H1 (cell line): ENCODE measurements at regions not wholly inside any gene's neighbourhood (a gene's known extent, or its start where the extent isn't known, plus 50 kb on each side); places are given as distances from the start of the nearest gene placed in this dataset.

ENCODE experiments used
- CTCF ChIA-PET: fragments of 300-600 bp; sonication (Branson Sonifier 250); formaldehyde crosslinking; loops from one replicate; lab custom pipeline; 2021; ENCODE audit not compliant: partially characterized antibody; lab: Charles Lee
- POLR2A ChIA-PET: fragments of 300-600 bp; sonication (Branson Sonifier 250); formaldehyde crosslinking; loops from one replicate; lab custom pipeline; 2021; ENCODE audit warnings: inconsistent platforms; ENCODE audit not compliant: partially characterized antibody; lab: Charles Lee
- DNase-seq, 2 experiments: peaks; one replicate each; pipeline versions ENCODE4 v3.0.0 to v3.0.0-alpha.2; 2010 to 2022; ENCODE audit warnings: low spot score in 2 of 2, low read depth in 1 of 2, mixed read lengths in 1 of 2
- FAIRE-seq: peaks from 2 replicates; lab custom pipeline; 2011; peaks lifted over from hg19 to GRCh38; lab: Jason Lieb, UNC
- H2AFZ ChIP-seq: 2 replicates; pipeline ENCODE4 v1.8.1; 2012; ENCODE audit warnings: low read length, inconsistent platforms
- H2AK5ac ChIP-seq: 2 replicates; pipeline ENCODE4 v1.6.1; 2013; ENCODE audit warnings: low read depth, low read length
- H2BK120ac ChIP-seq: replicated peaks from 2 replicates; pipeline ENCODE3; 2013; ENCODE audit warnings: low read depth, low read length, inconsistent platforms
- H2BK12ac ChIP-seq: 2 replicates; pipeline ENCODE4 v1.6.1; 2013; ENCODE audit warnings: low read depth, low read length
- H2BK15ac ChIP-seq: 2 replicates; pipeline ENCODE4 v1.6.1; 2013; ENCODE audit warnings: low read length
- H2BK20ac ChIP-seq: 2 replicates; pipeline ENCODE4 v1.6.1; 2013; ENCODE audit warnings: low read length
- H2BK5ac ChIP-seq: 2 replicates; pipeline ENCODE4 v1.6.1; 2013; ENCODE audit warnings: low read depth, low read length
- H3K14ac ChIP-seq: 2 replicates; pipeline ENCODE4 v1.6.1; 2013; ENCODE audit warnings: inconsistent platforms; ENCODE audit not compliant: insufficient read length
- H3K18ac ChIP-seq: 2 replicates; pipeline ENCODE4 v1.6.1; 2013; ENCODE audit warnings: low read length; ENCODE audit errors: extremely low read depth
- H3K23ac ChIP-seq: 2 replicates; pipeline ENCODE4 v1.6.1; 2013; ENCODE audit warnings: inconsistent platforms; ENCODE audit not compliant: insufficient read length
- H3K23me2 ChIP-seq: 2 replicates; pipeline ENCODE4 v1.6.1; 2013; ENCODE audit warnings: low read depth, low read length
- H3K27ac ChIP-seq: 2 replicates; pipeline ENCODE4 v1.6.1; 2011; ENCODE audit warnings: low read depth, low read length, inconsistent platforms
- H3K27me3 ChIP-seq, 4 experiments: replicated peaks in 1 of 4; 1 replicate in 1 of 4; 2 replicates in 3 of 4; pipeline versions ENCODE4 v1.6.1 to v1.8.1; 2011 to 2013; ENCODE audit warnings: low read length in 3 of 4, mild to moderate bottlenecking in 3 of 4, inconsistent platforms in 2 of 4, mixed read lengths in 2 of 4, moderate library complexity in 1 of 4; ENCODE audit not compliant: control insufficient read depth in 3 of 4, insufficient read depth in 3 of 4; ENCODE audit errors: extremely low read depth in 1 of 4
- H3K36me3 ChIP-seq, 4 experiments: 2 replicates each; pipeline versions ENCODE4 v1.6.1 to v1.8.1; 2011 to 2013; ENCODE audit warnings: mild to moderate bottlenecking in 4 of 4, low read length in 3 of 4, moderate library complexity in 2 of 4, control low read depth in 1 of 4, inconsistent platforms in 1 of 4; ENCODE audit not compliant: insufficient read depth in 4 of 4, control insufficient read depth in 2 of 4
- H3K4ac ChIP-seq: replicated peaks from 2 replicates; pipeline ENCODE3; 2013; ENCODE audit warnings: low read length, low read depth, mixed read lengths, inconsistent platforms; ENCODE audit not compliant: insufficient read length
- H3K4me1 ChIP-seq, 4 experiments: replicated peaks in 1 of 4; 1 replicate in 1 of 4; 2 replicates in 3 of 4; pipeline versions ENCODE4 v1.6.1 to v1.8.1; 2011 to 2013; ENCODE audit warnings: low read length in 3 of 4, inconsistent platforms in 2 of 4, mixed read lengths in 1 of 4; ENCODE audit not compliant: insufficient read depth in 4 of 4, control insufficient read depth in 3 of 4
- H3K4me2 ChIP-seq, 2 experiments: 2 replicates each; pipeline versions ENCODE4 v1.6.1 to v1.8.1; 2011 to 2013; ENCODE audit warnings: low read depth in 2 of 2, low read length in 2 of 2, control low read depth in 1 of 2, inconsistent platforms in 1 of 2, mild to moderate bottlenecking in 1 of 2; ENCODE audit not compliant: insufficient read depth in 1 of 2
- H3K4me3 ChIP-seq, 4 experiments: fragments of 200-600, 300-600 bp in 1 of 4; sonication (generic), shearing (Covaris generic), sonication (Bioruptor Twin) in 1 of 4; 2 replicates each; pipeline versions ENCODE4 v1.5.1 to v1.8.1; 2011 to 2016; ENCODE audit warnings: low read length in 4 of 4, low read depth in 3 of 4, control low read depth in 2 of 4, inconsistent platforms in 2 of 4, mild to moderate bottlenecking in 2 of 4, mixed read lengths in 1 of 4, moderate library complexity in 1 of 4; ENCODE audit not compliant: insufficient read depth in 2 of 4; ENCODE audit errors: extremely low read depth in 1 of 4
- H3K56ac ChIP-seq: replicated peaks from 2 replicates; pipeline ENCODE3; 2013; ENCODE audit warnings: low read depth, mild to moderate bottlenecking, mixed read lengths, low read length, inconsistent platforms; ENCODE audit not compliant: insufficient read length
- H3K79me1 ChIP-seq: 2 replicates; pipeline ENCODE4 v1.6.1; 2013; ENCODE audit warnings: low read depth, low read length, control low read depth
- H3K79me2 ChIP-seq, 2 experiments: 2 replicates each; pipeline versions ENCODE4 v1.6.1 to v1.8.1; 2012 to 2013; ENCODE audit warnings: low read length in 2 of 2, mild to moderate bottlenecking in 2 of 2, inconsistent platforms in 1 of 2; ENCODE audit not compliant: insufficient read depth in 2 of 2, control insufficient read depth in 1 of 2
- H3K9ac ChIP-seq, 4 experiments: replicated peaks in 1 of 4; 1 replicate in 1 of 4; 2 replicates in 3 of 4; pipeline versions ENCODE4 v1.6.1 to v1.8.1; 2011 to 2013; ENCODE audit warnings: low read depth in 3 of 4, low read length in 3 of 4, control low read depth in 2 of 4, mild to moderate bottlenecking in 2 of 4, moderate library complexity in 2 of 4, inconsistent platforms in 1 of 4; ENCODE audit errors: extremely low read depth in 1 of 4
- H3K9me3 ChIP-seq, 2 experiments: 2 replicates each; pipeline versions ENCODE4 v1.6.1 to v1.8.1; 2012 to 2013; ENCODE audit warnings: mild to moderate bottlenecking in 2 of 2, moderate library complexity in 2 of 2, control low read depth in 1 of 2, inconsistent platforms in 1 of 2, low read depth in 1 of 2, low read length in 1 of 2, mixed read lengths in 1 of 2; ENCODE audit not compliant: insufficient read depth in 2 of 2
- H4K20me1 ChIP-seq, 2 experiments: replicated peaks in 1 of 2; 2 replicates each; pipeline versions ENCODE3 to v1.8.1; 2011 to 2013; ENCODE audit warnings: inconsistent platforms in 2 of 2, low read length in 2 of 2, mild to moderate bottlenecking in 1 of 2; ENCODE audit not compliant: insufficient read depth in 2 of 2, control insufficient read depth in 1 of 2
- H4K5ac ChIP-seq: 2 replicates; pipeline ENCODE4 v1.6.1; 2013; ENCODE audit warnings: low read length, low read depth, mixed read lengths, inconsistent platforms; ENCODE audit not compliant: insufficient read length
- H4K8ac ChIP-seq: 2 replicates; pipeline ENCODE4 v1.8.0; 2013; ENCODE audit warnings: mild to moderate bottlenecking, moderate library complexity, low read length, inconsistent platforms; ENCODE audit not compliant: insufficient read depth; ENCODE audit errors: extremely low read depth
- H4K91ac ChIP-seq: replicated peaks from 2 replicates; pipeline ENCODE3; 2013; ENCODE audit warnings: low read length, mixed read lengths, inconsistent platforms; ENCODE audit not compliant: insufficient read length
- BACH1 ChIP-seq: IDR thresholded peaks from 2 replicates; pipeline ENCODE4 v1.6.1; 2012; ENCODE audit warnings: low read length, improper control_type of control experiment
- CHD2 ChIP-seq: IDR thresholded peaks from 2 replicates; pipeline ENCODE4 v1.6.1; 2012; ENCODE audit warnings: low read length, improper control_type of control experiment
- CTBP2 ChIP-seq: IDR thresholded peaks from 2 replicates; pipeline ENCODE4 v1.7.0; 2011; ENCODE audit warnings: borderline replicate concordance, mild to moderate bottlenecking, moderate library complexity, mixed read lengths, low read length; ENCODE audit not compliant: insufficient read depth, insufficient read length
- JUND ChIP-seq: IDR thresholded peaks from 2 replicates; pipeline ENCODE4 v1.6.1; 2011; ENCODE audit warnings: mild to moderate bottlenecking, improper control_type of control experiment, low read length
- MAFK ChIP-seq: IDR thresholded peaks from 2 replicates; pipeline ENCODE4 v1.6.1; 2012; ENCODE audit warnings: low read depth, mild to moderate bottlenecking, improper control_type of control experiment, low read length
- NANOG ChIP-seq: IDR thresholded peaks from 2 replicates; pipeline ENCODE4 v1.6.1; 2011; ENCODE audit warnings: low read length, low read depth, mild to moderate bottlenecking, inconsistent platforms; ENCODE audit not compliant: insufficient read depth, poor library complexity, severe bottlenecking
- SIRT6 ChIP-seq: IDR thresholded peaks from one replicate; pipeline ENCODE4 v1.7.1; 2012; ENCODE audit warnings: low read length, inconsistent platforms
- SIX5 ChIP-seq: IDR thresholded peaks from 2 replicates; pipeline ENCODE4 v1.6.1; 2011; ENCODE audit warnings: mild to moderate bottlenecking, low read depth, low read length
- YY1 ChIP-seq: IDR thresholded peaks from 2 replicates; pipeline ENCODE4 v1.6.1; 2011; ENCODE audit warnings: low read depth, mild to moderate bottlenecking, low read length
- WGBS, 2 experiments: shearing (Covaris generic) in 1 of 2; methylation state at CpG; one replicate each; pipeline versions ENCODE4 v1.1.6 to v1.1.7; 2013 to 2015; ENCODE audit warnings: low lambda C conversion rate in 2 of 2, mixed read lengths in 2 of 2, inconsistent platforms in 1 of 2, low coverage in 1 of 2, missing lambda C conversion rate in 1 of 2; ENCODE audit not compliant: insufficient replicate concordance in 2 of 2, insufficient coverage in 1 of 2, insufficient read length in 1 of 2; ENCODE audit errors: extremely low coverage in 1 of 2, missing lambda C conversion rate in 1 of 2; 5-methylcytosine and 5-hydroxymethylcytosine counted together

- TF ChIP-seq NANOG: no peak
- TF ChIP-seq SIX5: no peak
- no peak for TF ChIP-seq MAFK
- TF ChIP-seq SIRT6: no peak
- TF ChIP-seq CTBP2: no peak
- TF ChIP-seq JUND: no peak
- no peak for TF ChIP-seq BACH1
- TF ChIP-seq CHD2: no peak
- no peak for TF ChIP-seq YY1
- TF ChIP-seq, all 59 proteins: peak for 0
- no peak for DNase-seq
- FAIRE-seq: no peak
Observed at GRCh38 chr5:120388016-120388781, 75.9 kb upstream of the PRR16 start.

More at GRCh38 chr5:120388016-120388781, 75.9 kb upstream of the PRR16 start:
- no peak overlapping the region for H3K9ac ChIP-seq
- no peak overlapping the region for H3K27ac ChIP-seq
- POLR2A ChIA-PET: no interaction called here
- 91% methylated on average over 1 of the region's 1 CpG; no CpG with 5 or more reads in 1 of the 2 experiments for WGBS, 2 experiments
- no peak overlapping the region for H4K5ac ChIP-seq
- no peaks in the 10 kb centered on the region for H3K79me2 ChIP-seq
- no peak overlapping the region for H2AK5ac ChIP-seq
- no peaks in the 10 kb centered on the region for H3K79me1 ChIP-seq
- no peak overlapping the region for H3K4me2 ChIP-seq
- CTCF ChIA-PET: interaction anchor here (0.7 kb wide), 1 partner anchor 22 kb away, joined by 3 read pairs; no protein-coding TSS in a partner anchor
- H2BK5ac ChIP-seq: no peak overlapping the region
- H2BK120ac ChIP-seq: no peak overlapping the region
- no peaks in the 10 kb centered on the region for H4K20me1 ChIP-seq
- H3K27me3 ChIP-seq: no peaks in the 10 kb centered on the region
- H3K23ac ChIP-seq: no peak overlapping the region
- no peak overlapping the region for H4K8ac ChIP-seq
- no peak overlapping the region for H2BK12ac ChIP-seq
- H3K36me3 ChIP-seq: no peaks in the 10 kb centered on the region
- no peaks in the 10 kb centered on the region for H3K23me2 ChIP-seq
- no peak overlapping the region for H3K4me3 ChIP-seq
- no peak overlapping the region for H3K14ac ChIP-seq
- H3K56ac ChIP-seq: no peak overlapping the region
- no peaks in the 10 kb centered on the region for H3K9me3 ChIP-seq
- no peaks in the 10 kb centered on the region for H3K4me1 ChIP-seq
- no peak overlapping the region for H4K91ac ChIP-seq
- H2BK15ac ChIP-seq: no peak overlapping the region
- no peak overlapping the region for H3K18ac ChIP-seq
- no peak overlapping the region for H2AFZ ChIP-seq
- no peak overlapping the region for H3K4ac ChIP-seq
- no peak overlapping the region for H2BK20ac ChIP-seq
